DMS114 treated with DMSO at 0.1 percent for 48 hours (cell line): ENCODE measurements at regions not wholly inside any gene's neighbourhood (a gene's known extent, or its start where the extent isn't known, plus 50 kb on each side); places are given as distances from the start of the nearest gene placed in this dataset.
"Not testable (repeated sequence)": the region's sequence is repeated elsewhere in the genome, so short reads cannot be mapped to it uniquely, and the experiment has no call there.

ENCODE experiments used
- DNase-seq: peaks from one replicate; lab custom pipeline; 2025; ENCODE audit not compliant: unreplicated experiment; lab: John Stamatoyannopoulos, UW

DNA sequence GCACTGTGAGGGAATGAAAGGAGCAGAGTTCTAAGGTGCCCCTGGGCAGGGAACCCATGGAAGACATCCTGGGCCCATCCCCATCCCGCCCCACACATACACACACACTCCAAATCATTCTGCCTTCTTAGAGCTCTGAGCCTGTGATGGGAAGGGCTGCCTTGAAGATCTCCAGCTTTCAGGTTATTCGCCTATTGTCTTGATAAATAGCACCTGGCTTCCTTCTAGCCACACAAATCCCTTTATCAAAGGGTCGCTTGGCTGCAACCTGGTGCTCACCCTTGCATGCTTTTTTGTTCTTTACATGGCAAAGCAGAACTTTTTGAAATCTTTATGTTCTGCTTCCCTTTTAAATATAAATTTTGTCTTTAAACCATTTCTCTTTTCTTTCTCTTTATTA lies 112.2 kb upstream of the TMTC1 start:
- no peak for DNase-seq

- no peak for DNase-seq
Measured at GRCh38 chr12:29893002-29893401, 109.3 kb upstream of the TMTC1 start.

DNA sequence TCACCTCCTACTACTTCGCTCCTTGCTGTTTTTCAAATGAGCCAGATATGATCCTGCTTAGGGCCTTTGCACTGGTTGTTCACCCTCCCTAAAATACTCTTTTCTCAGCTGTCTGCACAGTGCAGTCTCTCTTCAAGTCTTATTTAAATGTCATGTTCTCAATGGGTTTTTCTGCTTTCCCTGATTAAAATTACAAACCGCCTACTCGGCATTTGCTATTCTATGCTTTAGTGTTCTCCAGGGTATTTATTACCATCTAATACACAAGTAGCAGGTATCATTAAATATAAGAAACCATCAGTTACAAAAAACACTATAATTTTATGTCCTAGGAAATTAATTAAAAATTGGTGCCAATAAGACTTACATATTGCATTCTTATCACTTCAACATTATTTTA lies 108.0 kb upstream of the TMTC1 start:
- DNase-seq: no peak

DNA sequence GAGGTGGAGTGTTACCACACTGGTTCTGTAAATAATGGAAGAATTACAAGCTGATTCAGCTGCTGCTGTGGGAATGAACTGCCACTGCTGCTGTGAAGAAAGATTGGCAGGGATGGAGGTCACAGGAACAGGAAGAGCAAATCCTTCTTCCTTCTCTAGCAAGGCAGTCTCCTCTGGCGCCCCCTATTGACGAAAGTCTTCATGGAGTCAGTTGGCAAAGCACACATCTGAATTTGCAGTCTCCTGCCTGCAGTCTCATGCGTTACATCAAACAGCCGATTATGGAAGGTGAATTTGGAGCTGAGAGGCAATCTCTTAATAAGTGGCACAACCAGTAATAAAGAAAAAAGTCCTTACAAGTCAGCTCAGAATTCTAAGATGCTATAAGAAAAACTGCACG lies 106.0 kb upstream of the TMTC1 start:
- no peak for DNase-seq

- no peak for DNase-seq
Measured at GRCh38 chr12:29888777-29889176, 105.0 kb upstream of the TMTC1 start.

DNA sequence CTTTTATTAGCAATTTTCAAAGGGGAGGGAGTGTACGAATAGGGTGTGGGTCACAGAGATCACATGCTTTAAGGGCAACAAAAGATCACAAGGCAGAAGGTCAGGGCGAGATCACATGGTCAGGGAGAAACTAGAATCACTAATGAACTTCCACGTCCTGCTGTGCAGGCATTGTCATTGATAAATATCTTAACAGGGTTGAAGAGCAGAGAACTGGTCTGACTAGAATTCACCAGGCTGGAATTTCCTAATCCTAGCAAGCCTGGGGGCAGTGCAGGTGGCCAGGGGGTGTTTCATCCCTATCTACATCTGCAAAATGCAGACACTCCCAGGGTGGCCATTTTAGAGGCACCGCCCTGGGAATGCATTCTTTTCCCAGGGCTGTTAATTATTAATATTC lies 101.2 kb upstream of the TMTC1 start:
- DNase-seq: not testable (repeated sequence)

DNA sequence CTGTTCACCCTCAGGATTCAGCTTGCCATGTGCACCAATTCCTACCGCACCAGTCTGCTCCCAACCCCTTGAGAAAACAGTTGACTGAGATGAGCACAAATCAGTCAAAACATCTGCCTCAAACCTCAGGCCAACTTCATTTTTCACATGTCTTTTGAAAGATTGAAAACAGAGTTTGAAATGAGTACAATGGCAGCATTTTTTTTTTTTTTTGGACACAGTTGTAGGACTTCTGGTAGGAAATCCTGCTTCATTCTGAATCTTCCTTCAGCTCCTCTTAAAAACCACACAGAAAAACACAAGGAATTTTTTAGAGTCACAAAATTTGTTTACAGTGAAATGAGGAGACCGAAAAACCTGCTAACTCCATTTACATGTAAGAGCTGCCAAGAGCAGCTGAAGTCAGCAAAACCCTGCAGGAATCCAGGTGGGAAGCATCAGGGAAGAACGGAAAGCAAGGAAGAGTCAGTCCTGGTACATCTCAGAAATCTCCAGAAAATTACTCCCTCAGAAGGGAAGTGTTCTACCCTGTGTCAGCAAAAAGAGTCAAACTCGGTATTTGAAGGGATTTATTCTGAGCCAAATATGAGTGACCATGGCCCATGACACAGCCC lies 100.3 kb upstream of the TMTC1 start:
- no peak for DNase-seq

GRCh38 chr12:29883525-29883924 lies 99.8 kb upstream of the TMTC1 start:
- no peak for DNase-seq

DNA sequence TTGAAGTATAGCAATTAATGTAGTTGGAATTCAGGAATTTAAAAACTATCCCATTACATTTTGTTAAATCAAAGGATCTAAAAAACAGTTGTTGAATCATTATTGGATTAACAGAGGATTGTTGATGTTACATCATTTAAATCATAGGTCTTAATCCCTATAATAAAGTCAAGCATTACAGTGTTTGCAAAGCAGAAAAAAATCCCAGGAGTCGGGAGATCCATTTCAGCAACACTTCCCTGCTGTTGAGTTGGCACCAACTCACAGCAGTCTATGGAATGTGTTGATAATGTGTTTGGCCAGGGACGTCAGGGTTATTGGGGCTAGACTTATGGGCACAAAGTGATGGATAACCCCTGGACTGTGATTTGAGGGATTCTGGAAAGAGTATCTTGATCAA lies 99.1 kb upstream of the TMTC1 start:
- no peak for DNase-seq

DNA sequence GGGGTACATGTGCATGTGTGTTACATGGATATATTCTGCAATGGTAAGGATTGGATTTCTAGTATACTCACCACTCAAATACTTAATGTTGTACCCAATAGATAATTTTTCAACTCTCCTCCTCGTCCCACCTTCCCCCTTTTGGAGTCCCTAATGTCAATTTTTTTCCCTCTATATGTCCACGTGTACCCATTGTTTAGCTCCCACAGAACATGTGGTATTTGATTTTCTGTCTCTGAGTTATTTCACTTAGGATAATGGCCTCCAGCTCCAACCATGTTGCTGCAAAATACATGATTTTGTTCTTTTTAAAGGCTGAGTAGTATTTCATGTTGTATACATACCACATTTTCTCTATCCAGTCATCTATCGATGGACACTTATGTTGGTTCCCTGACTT lies 97.2 kb upstream of the TMTC1 start:
- DNase-seq: no peak

DNA sequence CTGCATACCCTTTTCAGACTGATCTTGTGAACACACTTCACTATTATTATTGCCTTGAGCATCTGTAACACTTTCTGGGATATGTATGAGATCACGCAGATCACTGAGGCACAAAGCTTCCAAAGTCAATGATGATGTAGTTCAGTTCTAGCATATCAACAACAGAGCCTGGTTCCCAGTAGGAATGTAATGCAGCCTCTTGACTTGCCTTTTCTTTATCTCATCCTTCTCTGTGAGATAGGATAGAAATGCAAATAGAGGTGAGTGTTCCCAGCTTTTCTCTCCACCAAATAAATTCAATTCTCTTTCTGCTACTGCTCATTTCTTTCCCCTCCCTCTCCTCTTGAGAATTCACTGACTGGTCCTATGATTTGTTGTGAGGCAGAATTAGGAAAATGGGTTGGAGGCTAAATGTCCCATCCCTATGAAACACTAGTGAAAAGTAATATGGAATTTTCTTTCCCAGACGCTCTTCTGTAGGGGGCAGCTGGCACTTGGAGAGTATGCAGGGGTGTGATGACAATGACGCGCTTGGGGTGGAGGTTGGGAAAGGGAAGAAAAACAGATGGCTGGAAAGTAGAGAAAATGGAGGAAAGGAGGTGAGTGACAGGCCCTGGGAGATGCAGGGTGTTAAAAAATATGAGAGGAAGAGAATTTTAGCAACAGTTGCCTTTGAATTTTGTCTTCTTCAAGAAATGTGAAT lies 96.0 kb upstream of the TMTC1 start:
- no peak for DNase-seq

GRCh38 chr12:29869946-29870345 lies 86.2 kb upstream of the TMTC1 start:
- DNase-seq: no peak

- no peak for DNase-seq
Measured at GRCh38 chr12:29867823-29868222, 84.1 kb upstream of the TMTC1 start.

DNA sequence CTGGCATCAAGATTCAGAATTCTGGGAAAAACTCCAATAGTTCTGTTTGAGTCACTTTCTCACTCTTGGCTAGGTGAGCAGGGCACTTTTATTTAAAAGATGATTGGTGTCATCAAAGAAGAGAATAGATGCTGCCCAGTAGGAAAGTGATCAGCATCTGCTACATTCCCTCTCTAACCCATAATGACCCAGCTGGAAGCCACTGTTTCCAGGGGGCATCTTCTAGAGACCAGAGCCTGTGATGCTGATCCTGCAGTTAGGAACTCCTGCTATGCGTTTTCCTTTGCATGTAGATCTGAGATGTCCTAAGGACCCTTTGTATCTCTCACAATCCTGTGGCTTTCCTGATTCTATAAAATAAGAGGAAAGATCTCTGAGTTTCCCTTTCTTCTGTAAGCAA lies 79.9 kb upstream of the TMTC1 start:
- no peak for DNase-seq

- no peak for DNase-seq
Measured at GRCh38 chr12:29858270-29858786, 74.6 kb upstream of the TMTC1 start.

- no peak for DNase-seq
Measured at GRCh38 chr12:29847246-29847645, 63.5 kb upstream of the TMTC1 start.

DNA sequence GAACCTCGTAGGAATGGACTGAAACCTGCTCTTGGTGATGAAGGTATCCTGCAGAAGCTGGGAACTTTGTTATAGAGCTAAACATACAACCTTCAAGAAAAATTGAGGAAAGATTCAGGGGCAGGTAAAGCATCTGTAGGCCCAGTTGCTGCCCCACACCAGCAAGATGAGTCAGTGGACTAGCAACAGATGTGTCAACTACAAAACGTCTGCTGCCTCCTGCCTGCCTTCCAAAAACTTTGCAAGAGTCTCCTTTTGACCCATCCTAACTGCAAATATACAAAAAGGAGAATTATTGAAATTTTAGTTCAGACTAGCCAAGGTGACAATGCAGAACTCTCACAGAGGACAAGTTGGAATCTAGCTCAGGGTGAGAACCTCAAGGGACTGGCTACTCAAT lies 60.9 kb upstream of the TMTC1 start:
- DNase-seq: no peak

DNA sequence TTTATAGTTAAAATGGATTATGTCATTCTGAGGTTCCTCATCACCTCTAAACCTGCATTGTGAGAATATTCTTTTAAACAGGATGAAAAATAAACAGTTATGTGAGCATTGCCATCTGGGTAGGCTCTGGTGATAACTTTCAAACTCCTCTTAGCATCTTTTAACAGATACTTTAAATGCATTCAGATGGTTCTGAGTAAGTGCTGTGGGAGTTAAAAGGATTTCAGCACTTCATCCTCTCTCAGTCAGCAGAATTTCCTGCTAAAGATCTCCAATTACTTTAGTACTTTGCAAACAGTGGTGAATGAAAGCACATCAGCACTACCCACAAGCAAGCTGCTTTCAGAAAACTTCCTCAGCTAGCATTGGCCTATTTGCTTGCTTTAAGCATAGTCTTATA lies 59.3 kb upstream of the TMTC1 start:
- no peak for DNase-seq

DNA sequence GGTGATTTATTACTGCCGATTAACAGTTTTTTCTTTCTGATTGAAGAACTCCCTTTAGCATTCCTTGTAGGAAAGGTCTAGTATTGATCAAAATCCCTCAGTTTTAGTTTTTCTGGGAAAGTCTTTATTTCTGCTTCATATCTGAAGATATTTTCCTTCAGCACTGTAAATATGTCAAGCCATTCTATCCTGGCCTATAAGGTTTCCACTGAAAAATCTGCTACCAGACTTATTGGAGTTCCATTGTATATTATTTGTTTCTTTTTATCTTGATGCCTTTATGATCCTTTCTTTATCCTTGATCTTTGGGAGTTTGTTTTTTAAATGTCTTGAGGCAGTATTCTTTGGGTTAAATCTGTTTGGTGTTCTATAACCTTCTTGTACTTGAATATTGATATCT lies 55.0 kb upstream of the TMTC1 start:
- DNase-seq: no peak
